OCI-LY3 (cell line): ENCODE measurements at regions not wholly inside any gene's neighbourhood (a gene's known extent, or its start where the extent isn't known, plus 50 kb on each side); places are given as distances from the start of the nearest gene placed in this dataset.

Experiments
- H2AFZ ChIP-seq: fragments of 200-600, 300-600 bp; shearing (Covaris generic); 2 replicates; pipeline ENCODE4 v1.6.0; 2014; ENCODE audit warnings: antibody characterized with exemption, low read depth, low read length
- H3K27ac ChIP-seq: fragments of 200-600, 300-600 bp; sonication (generic); 2 replicates; pipeline ENCODE4 v1.5.1; 2014; ENCODE audit warnings: mild to moderate bottlenecking, low read length, moderate library complexity, mixed read lengths
- H3K27me3 ChIP-seq: fragments of 200-600, 300-600 bp; sonication (generic); 2 replicates; pipeline ENCODE4 v1.6.1; 2014; ENCODE audit warnings: low read depth, low read length, mixed read lengths
- H3K36me3 ChIP-seq: fragments of 200-600, 300-600 bp; sonication (generic); replicated peaks from 2 replicates; pipeline ENCODE3; 2014; ENCODE audit warnings: low read depth, low read length, mixed read lengths
- H3K4me1 ChIP-seq: fragments of 300-600, 200-600 bp; sonication (generic); 2 replicates; pipeline ENCODE4 v1.6.1; 2014; ENCODE audit warnings: low read length, mixed read lengths
- H3K4me2 ChIP-seq: fragments of 200-600, 300-600 bp; sonication (generic); 2 replicates; pipeline ENCODE4 v1.6.1; 2014; ENCODE audit warnings: low read length, mixed read lengths
- H3K4me3 ChIP-seq: fragments of 300-600, 200-600 bp; sonication (generic); 2 replicates; pipeline ENCODE4 v1.5.1; 2014; ENCODE audit warnings: antibody characterized with exemption, mild to moderate bottlenecking, low read length, moderate library complexity
- H3K79me2 ChIP-seq: fragments of 300-600, 200-600 bp; shearing (Covaris generic); 2 replicates; pipeline ENCODE4 v1.6.1; 2014; ENCODE audit warnings: mild to moderate bottlenecking, low read length, mixed read lengths
- H3K9ac ChIP-seq: fragments of 300-600, 200-600 bp; shearing (Covaris generic); 2 replicates; pipeline ENCODE4 v1.6.0; 2014; ENCODE audit warnings: mild to moderate bottlenecking, low read length, moderate library complexity
- H3K9me3 ChIP-seq: fragments of 200-600, 300-600 bp; shearing (Covaris generic); 2 replicates; pipeline ENCODE4 v1.6.1; 2014; ENCODE audit warnings: low read length, mixed read lengths; ENCODE audit not compliant: insufficient read depth
- H4K20me1 ChIP-seq: fragments of 200-600, 300-600 bp; sonication (generic); 2 replicates; pipeline ENCODE4 v1.6.1; 2016; ENCODE audit warnings: low read length, mixed read lengths; ENCODE audit not compliant: insufficient read depth
- EZH2phosphoT487 ChIP-seq: fragments of 200-600 bp; shearing (Covaris generic); IDR thresholded peaks from 2 replicates; pipeline ENCODE4 v1.6.1; 2018; ENCODE audit warnings: antibody characterized with exemption, mixed run types, low read depth
- TF ChIP-seq, protein P1 (sequence below): fragments of 200-600, 300-600 bp; sonication (generic); IDR thresholded peaks from 2 replicates; pipeline ENCODE4 v1.5.1; 2014; ENCODE audit warnings: antibody characterized with exemption, low read length, low read depth

DNA sequence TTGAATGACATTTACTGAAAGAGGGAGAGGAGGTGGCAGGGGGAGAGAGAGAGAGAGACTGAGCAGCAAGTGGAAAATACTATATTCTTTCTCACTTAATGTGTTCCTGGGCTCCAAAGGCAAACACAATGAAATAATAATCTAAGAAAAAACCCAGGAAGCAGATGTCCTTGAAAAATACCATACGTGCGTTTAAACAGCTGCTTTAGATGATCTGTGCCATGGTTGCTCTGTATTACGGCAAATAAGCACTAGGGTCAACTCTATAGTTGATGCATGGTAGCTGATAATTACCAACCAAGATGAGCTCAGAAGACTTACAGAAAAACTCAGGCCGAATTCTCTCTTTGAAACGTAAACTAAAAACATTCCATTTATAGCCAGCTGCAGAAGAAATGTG lies 410.3 kb upstream of the TBL1XR1 start:
- H3K79me2 ChIP-seq = no peaks in the 10 kb centered on the region
- no peak overlapping the region for H3K4me2 ChIP-seq
- no peaks in the 10 kb centered on the region for H3K36me3 ChIP-seq
- no peak overlapping the region for H3K9ac ChIP-seq
- no peak for TF ChIP-seq EZH2phosphoT487
- TF ChIP-seq, protein P1, sequence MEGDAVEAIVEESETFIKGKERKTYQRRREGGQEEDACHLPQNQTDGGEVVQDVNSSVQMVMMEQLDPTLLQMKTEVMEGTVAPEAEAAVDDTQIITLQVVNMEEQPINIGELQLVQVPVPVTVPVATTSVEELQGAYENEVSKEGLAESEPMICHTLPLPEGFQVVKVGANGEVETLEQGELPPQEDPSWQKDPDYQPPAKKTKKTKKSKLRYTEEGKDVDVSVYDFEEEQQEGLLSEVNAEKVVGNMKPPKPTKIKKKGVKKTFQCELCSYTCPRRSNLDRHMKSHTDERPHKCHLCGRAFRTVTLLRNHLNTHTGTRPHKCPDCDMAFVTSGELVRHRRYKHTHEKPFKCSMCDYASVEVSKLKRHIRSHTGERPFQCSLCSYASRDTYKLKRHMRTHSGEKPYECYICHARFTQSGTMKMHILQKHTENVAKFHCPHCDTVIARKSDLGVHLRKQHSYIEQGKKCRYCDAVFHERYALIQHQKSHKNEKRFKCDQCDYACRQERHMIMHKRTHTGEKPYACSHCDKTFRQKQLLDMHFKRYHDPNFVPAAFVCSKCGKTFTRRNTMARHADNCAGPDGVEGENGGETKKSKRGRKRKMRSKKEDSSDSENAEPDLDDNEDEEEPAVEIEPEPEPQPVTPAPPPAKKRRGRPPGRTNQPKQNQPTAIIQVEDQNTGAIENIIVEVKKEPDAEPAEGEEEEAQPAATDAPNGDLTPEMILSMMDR = no peak
- no peaks in the 10 kb centered on the region for H4K20me1 ChIP-seq
- no peaks in the 10 kb centered on the region for H3K27me3 ChIP-seq
- no peak overlapping the region for H2AFZ ChIP-seq
- peaks cover 15% of the 10 kb centered on the region for H3K4me1 ChIP-seq
- no peak overlapping the region for H3K27ac ChIP-seq
- H3K4me3 ChIP-seq = no peak overlapping the region
- H3K9me3 ChIP-seq = no peaks in the 10 kb centered on the region

DNA sequence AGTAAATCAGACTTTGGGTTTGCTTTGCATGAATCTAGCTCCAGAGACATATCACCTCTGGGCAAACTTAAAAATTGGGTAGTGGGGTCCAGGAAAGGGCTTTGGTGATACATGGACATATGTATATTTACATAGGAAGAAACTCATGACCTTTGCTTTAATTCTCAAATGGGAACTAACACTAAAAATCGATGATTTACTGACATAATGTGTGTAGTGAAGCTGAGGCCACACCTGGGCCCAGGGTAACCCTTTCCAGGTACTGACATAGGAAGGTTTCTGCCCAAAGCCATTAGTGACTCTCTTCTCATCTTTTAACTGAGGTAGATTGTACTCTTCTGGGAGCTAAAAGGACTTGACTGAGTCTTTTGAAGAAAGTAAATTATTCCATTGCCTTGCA lies 411.2 kb upstream of the TBL1XR1 start:
- H3K4me1 ChIP-seq = peaks cover 6% of the 10 kb centered on the region
- H3K9me3 ChIP-seq = no peaks in the 10 kb centered on the region
- TF ChIP-seq, protein P1 = no peak
- TF ChIP-seq EZH2phosphoT487 = no peak
- H3K36me3 ChIP-seq = no peaks in the 10 kb centered on the region
- no peak overlapping the region for H3K9ac ChIP-seq
- no peak overlapping the region for H2AFZ ChIP-seq
- H4K20me1 ChIP-seq = no peaks in the 10 kb centered on the region
- H3K4me3 ChIP-seq = no peak overlapping the region
- no peaks in the 10 kb centered on the region for H3K27me3 ChIP-seq
- H3K4me2 ChIP-seq = no peak overlapping the region
- H3K27ac ChIP-seq = no peak overlapping the region
- no peaks in the 10 kb centered on the region for H3K79me2 ChIP-seq

DNA sequence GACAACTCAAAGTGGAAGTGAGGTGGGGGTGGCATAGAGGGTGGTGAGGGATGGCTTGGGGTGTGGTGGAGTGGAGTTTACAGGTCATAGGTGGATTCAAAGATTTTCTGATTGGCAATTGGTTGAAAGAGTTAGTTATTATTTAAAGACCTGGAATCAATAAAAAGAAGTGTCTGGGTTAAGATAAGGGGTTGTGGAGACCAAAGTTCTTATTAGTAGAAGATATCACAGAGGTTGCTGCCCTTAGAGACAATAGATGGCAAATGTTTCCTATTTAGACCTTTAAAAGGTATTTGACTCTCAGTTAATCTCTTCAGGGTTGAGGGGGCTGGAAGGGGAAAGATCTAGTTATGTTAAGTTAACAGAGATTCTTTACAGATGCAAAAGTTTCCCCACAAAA lies 412.3 kb upstream of the TBL1XR1 start:
- Histone ChIP-seq H4K20me1 (no peaks in the 10 kb centered on the region), H2AFZ (no peak overlapping the region), H3K9me3 (no peaks in the 10 kb centered on the region), H3K4me3 (no peak overlapping the region), H3K9ac (no peak overlapping the region), H3K27ac (no peak overlapping the region), H3K4me1 (no peaks in the 10 kb centered on the region), H3K36me3 (no peaks in the 10 kb centered on the region), H3K27me3 (no peaks in the 10 kb centered on the region), H3K4me2 (no peak overlapping the region), H3K79me2 (no peaks in the 10 kb centered on the region)
- TF ChIP-seq EZH2phosphoT487 = no peak
- TF ChIP-seq, protein P1 = no peak

DNA sequence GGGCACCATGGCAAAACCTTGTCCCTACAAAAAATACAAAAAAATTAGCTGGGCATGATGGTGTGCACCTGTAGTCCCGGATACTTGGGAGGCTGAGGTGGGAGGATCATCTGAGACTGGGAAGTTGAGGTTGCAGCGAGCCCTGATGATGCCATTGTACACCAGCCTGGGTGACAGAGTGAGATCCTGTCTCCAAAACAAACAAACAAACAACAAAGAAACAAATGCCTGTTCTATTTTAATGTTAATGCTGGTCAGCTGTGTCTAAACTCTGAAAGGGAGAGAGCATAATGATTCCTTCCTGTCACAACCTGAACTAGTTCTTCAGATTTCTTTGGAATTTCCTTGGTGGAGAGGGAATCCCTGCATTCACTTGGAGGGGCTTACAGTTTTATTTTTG lies 413.0 kb upstream of the TBL1XR1 start:
- Histone ChIP-seq H3K9me3 (no peaks in the 10 kb centered on the region), H3K4me2 (no peak overlapping the region), H3K79me2 (no peaks in the 10 kb centered on the region), H3K4me3 (no peak overlapping the region), H3K27ac (no peak overlapping the region), H3K27me3 (no peaks in the 10 kb centered on the region), H2AFZ (no peak overlapping the region), H3K36me3 (no peaks in the 10 kb centered on the region), H4K20me1 (no peaks in the 10 kb centered on the region), H3K4me1 (0 out of 2 replicates have a peak, but pooled peaks cover 4% of the 10 kb centered on the region), H3K9ac (no peak overlapping the region)
- TF ChIP-seq, protein P1 = no peak
- TF ChIP-seq EZH2phosphoT487 = no peak
